WERI-Rb-1 (cell line): ENCODE measurements at regions not wholly inside any gene's neighbourhood (a gene's known extent, or its start where the extent isn't known, plus 50 kb on each side); places are given as distances from the start of the nearest gene placed in this dataset.
A peak's percentile ranks its signal among the peaks of the same experiment; 100 is the strongest.

ENCODE experiments used
- DNase-seq: peaks from one replicate; pipeline ENCODE4 v3.0.0-alpha.2; 2020
- H3K27ac ChIP-seq: fragments of 250-450 bp; sonication (Bioruptor Pico); 2 replicates; pipeline ENCODE4 v1.5.1; 2020; ENCODE audit warnings: mild to moderate bottlenecking, moderate library complexity
- H3K27me3 ChIP-seq: fragments of 250-450 bp; sonication (Bioruptor Pico); 2 replicates; pipeline ENCODE4 v1.5.1; 2021; ENCODE audit warnings: mild to moderate bottlenecking, low read depth, moderate library complexity; ENCODE audit not compliant: insufficient read depth, severe bottlenecking
- H3K36me3 ChIP-seq: fragments of 250-450 bp; sonication (Bioruptor Pico); 2 replicates; pipeline ENCODE4 v1.5.1; 2020; ENCODE audit warnings: mild to moderate bottlenecking, moderate library complexity
- H3K4me3 ChIP-seq: 2 replicates; pipeline ENCODE4 v1.5.1; 2011; ENCODE audit warnings: low read depth, mild to moderate bottlenecking, control low read depth, low read length
- H3K9me3 ChIP-seq: fragments of 250-450 bp; sonication (Bioruptor Pico); 2 replicates; pipeline ENCODE4 v1.5.1; 2021; ENCODE audit warnings: mild to moderate bottlenecking, moderate library complexity; ENCODE audit not compliant: severe bottlenecking
- TF ChIP-seq, protein P1 (sequence below): IDR thresholded peaks from 2 replicates; pipeline ENCODE4 v1.5.1; 2011; ENCODE audit warnings: low read depth, mild to moderate bottlenecking, control low read depth, inconsistent platforms, low read length

- DNase-seq = no peak
- Histone ChIP-seq H3K9me3 (no peaks in the 10 kb centered on the region), H3K36me3 (no peaks in the 10 kb centered on the region), H3K27ac (no peak overlapping the region), H3K27me3 (no peaks in the 10 kb centered on the region), H3K4me3 (no peak overlapping the region)
- TF ChIP-seq, protein P1, sequence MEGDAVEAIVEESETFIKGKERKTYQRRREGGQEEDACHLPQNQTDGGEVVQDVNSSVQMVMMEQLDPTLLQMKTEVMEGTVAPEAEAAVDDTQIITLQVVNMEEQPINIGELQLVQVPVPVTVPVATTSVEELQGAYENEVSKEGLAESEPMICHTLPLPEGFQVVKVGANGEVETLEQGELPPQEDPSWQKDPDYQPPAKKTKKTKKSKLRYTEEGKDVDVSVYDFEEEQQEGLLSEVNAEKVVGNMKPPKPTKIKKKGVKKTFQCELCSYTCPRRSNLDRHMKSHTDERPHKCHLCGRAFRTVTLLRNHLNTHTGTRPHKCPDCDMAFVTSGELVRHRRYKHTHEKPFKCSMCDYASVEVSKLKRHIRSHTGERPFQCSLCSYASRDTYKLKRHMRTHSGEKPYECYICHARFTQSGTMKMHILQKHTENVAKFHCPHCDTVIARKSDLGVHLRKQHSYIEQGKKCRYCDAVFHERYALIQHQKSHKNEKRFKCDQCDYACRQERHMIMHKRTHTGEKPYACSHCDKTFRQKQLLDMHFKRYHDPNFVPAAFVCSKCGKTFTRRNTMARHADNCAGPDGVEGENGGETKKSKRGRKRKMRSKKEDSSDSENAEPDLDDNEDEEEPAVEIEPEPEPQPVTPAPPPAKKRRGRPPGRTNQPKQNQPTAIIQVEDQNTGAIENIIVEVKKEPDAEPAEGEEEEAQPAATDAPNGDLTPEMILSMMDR = no peak
Measured at GRCh38 chr21:38619480-38619879, 121.2 kb upstream of the ERG start.

GRCh38 chr21:38619992-38620479 is 121.8 kb upstream of the ERG start:
- TF ChIP-seq, protein P1 = no peak
- H3K27me3 ChIP-seq = no peaks in the 10 kb centered on the region
- H3K4me3 ChIP-seq = no peak overlapping the region
- H3K9me3 ChIP-seq = no peaks in the 10 kb centered on the region
- no peak for DNase-seq
- no peak overlapping the region for H3K27ac ChIP-seq
- H3K36me3 ChIP-seq = no peaks in the 10 kb centered on the region

GRCh38 chr21:38621132-38621531 is 122.9 kb upstream of the ERG start:
- Histone ChIP-seq H3K36me3 (no peaks in the 10 kb centered on the region), H3K27me3 (no peaks in the 10 kb centered on the region), H3K27ac (no peak overlapping the region), H3K9me3 (no peaks in the 10 kb centered on the region), H3K4me3 (no peak overlapping the region)
- TF ChIP-seq, protein P1 = peak; percentile 21; the same call in 1 of the 2 replicates
- DNase-seq = no peak

GRCh38 chr21:38622081-38622826 is 124.0 kb upstream of the ERG start:
- Histone ChIP-seq H3K4me3 (no peak overlapping the region), H3K27me3 (no peaks in the 10 kb centered on the region), H3K27ac (no peak overlapping the region), H3K36me3 (no peaks in the 10 kb centered on the region), H3K9me3 (no peaks in the 10 kb centered on the region)
- DNase-seq = no peak
- TF ChIP-seq, protein P1 = no peak

GRCh38 chr21:38622827-38623209 is 124.5 kb upstream of the ERG start:
- Histone ChIP-seq H3K36me3 (no peaks in the 10 kb centered on the region), H3K9me3 (no peaks in the 10 kb centered on the region), H3K27ac (no peak overlapping the region), H3K4me3 (no peak overlapping the region), H3K27me3 (no peaks in the 10 kb centered on the region)
- TF ChIP-seq, protein P1 = no peak
- DNase-seq = no peak

DNA sequence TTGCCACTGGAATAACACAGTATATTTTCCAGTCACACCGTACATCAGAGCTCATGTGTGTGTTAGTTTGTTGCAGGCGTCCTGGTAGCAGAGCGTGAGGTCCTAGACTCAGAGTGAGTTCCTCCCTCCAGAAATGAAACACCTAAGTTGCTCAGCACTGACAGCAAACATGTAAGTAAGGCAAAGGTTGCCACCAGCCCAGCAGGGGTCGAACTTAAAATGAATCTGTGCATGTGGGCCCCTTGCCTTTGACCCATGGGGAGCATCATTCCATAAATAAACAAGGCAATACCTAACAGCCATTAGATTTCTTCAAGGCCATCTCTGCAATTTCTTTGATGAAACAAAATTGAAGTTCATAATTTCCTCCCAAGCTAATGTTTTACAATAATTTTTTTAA is 125.3 kb upstream of the ERG start:
- no peaks in the 10 kb centered on the region for H3K9me3 ChIP-seq
- H3K4me3 ChIP-seq = no peak overlapping the region
- H3K27ac ChIP-seq = no peak overlapping the region
- H3K36me3 ChIP-seq = no peaks in the 10 kb centered on the region
- TF ChIP-seq, protein P1 = no peak
- H3K27me3 ChIP-seq = no peaks in the 10 kb centered on the region
- DNase-seq = no peak
